Esophagus squamous epithelium (tissue), 5 donors: ENCODE measurements at regions not wholly inside any gene's neighbourhood (a gene's known extent, or its start where the extent isn't known, plus 50 kb on each side); places are given as distances from the start of the nearest gene placed in this dataset.

Experiments used
- DNase-seq: peaks from one replicate; lab custom pipeline; 2025; lab: John Stamatoyannopoulos, UW
- H3K27ac ChIP-seq, 4 donors: fragments of 200-600 bp; sonication (generic); one replicate each; pipeline ENCODE4 v1.5.1; 2016 to 2019; ENCODE audit warnings: mild to moderate bottlenecking in 1 of 4
- H3K27me3 ChIP-seq, 4 donors: fragments of 200-600 bp; sonication (generic); 1 replicate in 3 of 4; 2 replicates in 1 of 4; pipeline versions ENCODE4 v1.5.1 to v1.6.0; 2017 to 2021; ENCODE audit warnings: antibody characterized with exemption in 1 of 4
- H3K36me3 ChIP-seq, 3 donors: fragments of 200-600 bp; sonication (generic); one replicate each; pipeline ENCODE4 v1.5.1; 2016 to 2019
- H3K4me1 ChIP-seq, 3 donors: fragments of 200-600 bp; sonication (generic); one replicate each; pipeline ENCODE4 v1.5.1; 2017 to 2019
- H3K4me3 ChIP-seq, 4 donors: fragments of 200-600 bp; sonication (generic); 1 replicate in 3 of 4; 2 replicates in 1 of 4; pipeline ENCODE4 v1.5.1; 2016 to 2019; ENCODE audit warnings: mild to moderate bottlenecking in 2 of 4, moderate library complexity in 1 of 4
- H3K9me3 ChIP-seq, 3 donors: fragments of 200-600 bp; sonication (generic); one replicate each; pipeline ENCODE4 v1.5.1; 2016 to 2019
- POLR2A ChIP-seq, 4 donors: fragments of 450-650 bp; IDR thresholded peaks; one replicate each; pipeline ENCODE4 v1.6.1; 2017; ENCODE audit warnings: antibody characterized with exemption in 4 of 4, mild to moderate bottlenecking in 4 of 4, moderate library complexity in 3 of 4
- WGBS, 2 donors: methylation state at CpG; one replicate each; pipeline ENCODE4 v1.1.5; 2018; 5-methylcytosine and 5-hydroxymethylcytosine counted together
- intact Hi-C: fragments of 100-400 bp; cut with DNase I; formaldehyde crosslinking; loops from one replicate; pipeline ENCODE4 v1.15.0; 2022
- TF ChIP-seq, protein P1 (sequence below), 6 experiments: fragments of 450-650 bp in 4 of 6; fragments of 200-600 bp in 2 of 6; sonication (generic) in 2 of 6; IDR thresholded peaks; one replicate each; pipeline ENCODE4 v1.5.1; 2016 to 2019; ENCODE audit warnings: antibody characterized with exemption in 6 of 6, mild to moderate bottlenecking in 4 of 6, moderate library complexity in 4 of 6
- donor health status: DM: yes; HTN: yes; CAD: no.

DNA sequence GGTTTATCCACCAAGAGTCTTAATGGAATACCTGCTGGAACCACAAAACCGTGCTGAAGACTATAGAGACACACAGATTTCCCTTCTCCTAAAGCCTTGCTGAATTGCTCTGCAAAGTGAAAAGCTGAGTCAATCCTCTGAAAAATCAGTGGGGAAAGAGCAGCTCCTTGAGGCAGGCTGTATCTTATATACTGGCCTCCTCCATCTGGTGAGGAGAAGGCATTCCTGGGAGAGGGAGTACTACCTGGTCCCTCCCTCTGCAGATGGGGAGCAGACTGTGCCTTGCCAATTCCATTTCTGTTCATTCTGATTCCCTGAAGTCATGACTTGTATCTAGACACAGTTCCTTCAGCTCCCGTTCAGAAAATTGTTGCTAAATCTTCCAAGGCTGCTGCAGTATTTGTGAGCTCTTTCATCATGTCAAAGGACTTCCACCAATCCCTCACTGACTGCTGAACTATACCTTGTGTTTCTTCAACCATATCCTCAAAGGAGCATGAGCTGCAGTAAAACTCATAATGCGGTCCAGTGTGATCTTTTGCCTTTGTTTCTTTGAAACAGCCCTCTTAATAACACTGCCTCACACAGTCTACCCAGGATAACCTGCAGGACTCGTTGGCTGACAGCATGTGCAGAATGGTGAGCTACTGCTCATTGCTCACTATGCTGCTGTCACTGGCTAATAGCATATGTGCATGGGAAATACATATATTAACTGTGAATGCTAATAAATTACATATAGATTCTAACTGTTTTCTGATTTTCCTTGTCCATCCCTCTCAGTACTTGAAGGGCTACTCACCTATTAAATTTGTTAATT is 84.5 kb downstream of the FOXD1 start:
- Histone ChIP-seq H3K27ac (no peak overlapping the region), H3K4me1 (peaks cover 0 to 7% (median 0%) of the 10 kb centered on the region in 3 donors), H3K27me3 (peaks cover 0 to 4% (median 0%) of the 10 kb centered on the region in 4 donors), H3K36me3 (no peaks in the 10 kb centered on the region), H3K9me3 (no peaks in the 10 kb centered on the region), H3K4me3 (no peak overlapping the region)
- 62 to 72% methylated on average over 4 of the region's 4 CpGs for WGBS, 2 donors
- intact Hi-C loops = no loop called here
- TF ChIP-seq, protein P1, sequence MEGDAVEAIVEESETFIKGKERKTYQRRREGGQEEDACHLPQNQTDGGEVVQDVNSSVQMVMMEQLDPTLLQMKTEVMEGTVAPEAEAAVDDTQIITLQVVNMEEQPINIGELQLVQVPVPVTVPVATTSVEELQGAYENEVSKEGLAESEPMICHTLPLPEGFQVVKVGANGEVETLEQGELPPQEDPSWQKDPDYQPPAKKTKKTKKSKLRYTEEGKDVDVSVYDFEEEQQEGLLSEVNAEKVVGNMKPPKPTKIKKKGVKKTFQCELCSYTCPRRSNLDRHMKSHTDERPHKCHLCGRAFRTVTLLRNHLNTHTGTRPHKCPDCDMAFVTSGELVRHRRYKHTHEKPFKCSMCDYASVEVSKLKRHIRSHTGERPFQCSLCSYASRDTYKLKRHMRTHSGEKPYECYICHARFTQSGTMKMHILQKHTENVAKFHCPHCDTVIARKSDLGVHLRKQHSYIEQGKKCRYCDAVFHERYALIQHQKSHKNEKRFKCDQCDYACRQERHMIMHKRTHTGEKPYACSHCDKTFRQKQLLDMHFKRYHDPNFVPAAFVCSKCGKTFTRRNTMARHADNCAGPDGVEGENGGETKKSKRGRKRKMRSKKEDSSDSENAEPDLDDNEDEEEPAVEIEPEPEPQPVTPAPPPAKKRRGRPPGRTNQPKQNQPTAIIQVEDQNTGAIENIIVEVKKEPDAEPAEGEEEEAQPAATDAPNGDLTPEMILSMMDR (IDR thresholded peaks at IDR 0.05) = no peak
- TF ChIP-seq POLR2A (IDR thresholded peaks at IDR 0.05) = no peak
- DNase-seq = no peak

DNA sequence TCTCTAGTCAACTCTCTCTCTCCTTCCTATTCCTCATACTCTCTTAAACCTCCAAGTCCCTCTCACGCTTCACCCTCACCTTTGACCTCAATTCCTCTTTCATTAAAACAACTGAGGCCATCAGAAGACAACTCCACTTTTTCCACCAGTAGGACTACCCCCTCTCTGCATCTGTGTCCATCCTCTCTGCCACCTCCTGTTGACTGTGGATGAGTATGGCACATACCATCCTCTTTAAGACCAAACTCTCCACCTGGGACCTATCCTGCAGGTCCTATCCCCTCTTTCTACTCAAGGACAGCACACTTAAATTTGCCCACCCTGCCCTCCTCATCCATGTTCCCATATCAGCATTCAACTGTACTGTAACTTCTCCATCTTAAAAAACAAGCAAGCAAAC is 89.2 kb downstream of the FOXD1 start:
- DNase-seq = no peak
- no peak overlapping the region for H3K4me3 ChIP-seq
- intact Hi-C loops = no loop called here
- H3K27me3 ChIP-seq = peaks cover 0 to 20% (median 0%) of the 10 kb centered on the region in 4 donors
- TF ChIP-seq, protein P1 (IDR thresholded peaks at IDR 0.05) = no peak
- no peak for TF ChIP-seq POLR2A (IDR thresholded peaks at IDR 0.05)
- no peaks in the 10 kb centered on the region for H3K9me3 ChIP-seq
- H3K36me3 ChIP-seq = no peaks in the 10 kb centered on the region
- peaks cover 0 to 7% (median 0%) of the 10 kb centered on the region in 3 donors for H3K4me1 ChIP-seq
- WGBS, 2 donors = 90 to 94% methylated on average over 1 of the region's 1 CpG
- no peak overlapping the region for H3K27ac ChIP-seq

DNA sequence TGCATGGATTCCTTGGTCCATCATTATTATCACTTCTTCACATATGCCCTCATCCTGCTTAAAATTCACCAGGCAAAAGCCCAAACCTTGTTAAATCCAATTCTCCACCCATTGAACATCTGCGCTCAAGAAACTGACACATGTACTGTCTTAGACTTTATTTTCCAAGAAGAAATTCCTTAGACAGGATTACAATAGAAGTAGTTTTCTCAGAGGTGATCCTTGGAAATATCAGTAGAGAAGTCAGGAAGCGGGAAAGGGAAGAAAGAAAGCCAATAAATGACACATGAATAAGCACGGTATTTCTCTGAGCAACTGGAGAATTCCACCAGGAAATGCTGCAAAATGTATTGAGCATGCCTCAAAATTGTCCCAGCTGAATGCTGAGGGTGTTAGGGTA is 90.2 kb downstream of the FOXD1 start:
- Histone ChIP-seq H3K9me3 (no peaks in the 10 kb centered on the region), H3K36me3 (no peaks in the 10 kb centered on the region), H3K27ac (no peak overlapping the region), H3K4me3 (no peak overlapping the region), H3K27me3 (peaks cover 0 to 30% (median 0%) of the 10 kb centered on the region in 4 donors), H3K4me1 (peaks cover 0 to 14% (median 0%) of the 10 kb centered on the region in 3 donors)
- 89 to 96% methylated on average over 3 of the region's 3 CpGs for WGBS, 2 donors
- intact Hi-C loops = no loop called here
- no peak for DNase-seq
- no peak for TF ChIP-seq POLR2A (IDR thresholded peaks at IDR 0.05)
- TF ChIP-seq, protein P1 (IDR thresholded peaks at IDR 0.05) = no peak

DNA sequence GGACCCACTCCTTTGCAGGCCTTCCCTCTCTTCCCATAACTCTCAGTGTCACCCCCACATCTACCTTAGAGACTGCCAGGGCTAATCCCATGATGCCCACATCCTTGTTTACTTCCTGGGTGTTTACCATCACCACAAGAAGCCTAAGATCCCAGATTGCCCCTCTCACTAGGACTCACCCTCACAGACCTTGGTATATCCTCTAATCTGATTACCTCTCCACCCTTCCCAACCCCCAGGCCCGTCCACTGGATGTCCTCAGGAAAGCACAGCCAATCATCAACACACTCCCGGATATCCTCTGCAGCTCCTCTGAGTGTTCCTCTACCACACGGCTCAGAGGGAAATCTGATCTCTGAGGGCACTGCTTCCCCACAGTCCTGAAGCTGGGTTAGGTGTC is 91.0 kb downstream of the FOXD1 start:
- intact Hi-C loops = no loop called here
- Histone ChIP-seq H3K27me3 (peaks cover 0 to 32% (median 0%) of the 10 kb centered on the region in 4 donors), H3K36me3 (no peaks in the 10 kb centered on the region), H3K9me3 (no peaks in the 10 kb centered on the region), H3K27ac (no peak overlapping the region), H3K4me1 (peaks cover 0 to 14% (median 0%) of the 10 kb centered on the region in 3 donors), H3K4me3 (no peak overlapping the region)
- TF ChIP-seq, protein P1 (IDR thresholded peaks at IDR 0.05) = no peak
- DNase-seq = no peak
- 69 to 70% methylated on average over 3 of the region's 3 CpGs for WGBS, 2 donors

DNA sequence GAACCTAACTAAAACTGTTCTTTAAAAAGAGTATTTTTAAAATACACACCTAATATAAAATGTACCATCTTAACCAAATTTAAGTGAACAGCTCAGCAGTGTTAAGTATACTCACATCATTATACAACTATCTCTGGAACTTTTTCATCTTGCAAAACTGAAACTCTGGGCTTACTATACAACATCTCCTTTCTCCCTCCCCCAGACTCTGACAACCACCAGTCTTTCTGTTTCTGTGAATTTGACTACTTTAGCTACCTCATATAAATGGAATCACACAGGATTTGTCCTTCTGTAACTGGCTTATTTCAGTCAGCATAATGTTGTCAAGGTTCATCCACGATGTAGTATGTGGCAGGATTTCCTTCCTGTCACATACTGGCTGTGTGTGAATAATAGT is 93.5 kb downstream of the FOXD1 start:
- H3K4me1 ChIP-seq = peaks cover 0 to 14% (median 0%) of the 10 kb centered on the region in 3 donors
- no peak for DNase-seq
- no peaks in the 10 kb centered on the region for H3K36me3 ChIP-seq
- H3K9me3 ChIP-seq = peaks cover 0 to 6% (median 0%) of the 10 kb centered on the region in 3 donors
- TF ChIP-seq, protein P1 (IDR thresholded peaks at IDR 0.05) = no peak
- no peak for TF ChIP-seq POLR2A (IDR thresholded peaks at IDR 0.05)
- no peak overlapping the region for H3K4me3 ChIP-seq
- H3K27ac ChIP-seq = no peak overlapping the region
- H3K27me3 ChIP-seq = peaks cover 0 to 41% (median 0%) of the 10 kb centered on the region in 4 donors
- WGBS, 2 donors = 24 to 43% methylated on average over 1 of the region's 1 CpG
- intact Hi-C loops = no loop called here
